GM21529 (cell line): ENCODE measurements at regions not wholly inside any gene's neighbourhood (a gene's known extent, or its start where the extent isn't known, plus 50 kb on each side); places are given as distances from the start of the nearest gene placed in this dataset.

Experiments used
- ATAC-seq: cut with Tn5 transposase; IDR thresholded peaks from one replicate; pipeline ENCODE4 v1.9.1; 2021; ENCODE audit not compliant: unreplicated experiment

- ATAC-seq: no peak
Observed at GRCh38 chr13:73765651-73766384, 368.4 kb downstream of the KLF12 start.

- ATAC-seq: no peak
Observed at GRCh38 chr13:73759434-73759833, 374.8 kb downstream of the KLF12 start.

- ATAC-seq: no peak
Observed at GRCh38 chr13:73757481-73758233, 376.5 kb downstream of the KLF12 start.

- ATAC-seq: peak; percentile 83
Observed at GRCh38 chr13:73754727-73755292, 379.4 kb downstream of the KLF12 start.

GRCh38 chr13:73754241-73754640, 380.0 kb downstream of the KLF12 start:
- no peak for ATAC-seq

- no peak for ATAC-seq
Observed at GRCh38 chr13:73751290-73751689, 382.9 kb downstream of the KLF12 start.

GRCh38 chr13:73748404-73748803, 385.8 kb downstream of the KLF12 start:
- no peak for ATAC-seq

GRCh38 chr13:73745190-73745589, 389.0 kb downstream of the KLF12 start:
- no peak for ATAC-seq

GRCh38 chr13:73742982-73743381, 391.2 kb downstream of the KLF12 start:
- ATAC-seq: no peak

GRCh38 chr13:73741742-73742141, 392.5 kb downstream of the KLF12 start:
- ATAC-seq: no peak

GRCh38 chr13:73741111-73741510, 393.1 kb downstream of the KLF12 start:
- ATAC-seq: no peak

- ATAC-seq: no peak
Observed at GRCh38 chr13:73740666-73741065, 393.5 kb downstream of the KLF12 start.

GRCh38 chr13:73739394-73739793, 394.8 kb downstream of the KLF12 start:
- no peak for ATAC-seq

- ATAC-seq: no peak
Observed at GRCh38 chr13:73738626-73739025, 395.6 kb downstream of the KLF12 start.

- no peak for ATAC-seq
Observed at GRCh38 chr13:73737214-73737613, 397.0 kb downstream of the KLF12 start.

GRCh38 chr13:73733706-73734105, 400.5 kb downstream of the KLF12 start:
- ATAC-seq: no peak

- no peak for ATAC-seq
Observed at GRCh38 chr13:73732350-73732749, 401.9 kb downstream of the KLF12 start.

GRCh38 chr13:73731564-73731963, 402.6 kb downstream of the KLF12 start:
- no peak for ATAC-seq

- no peak for ATAC-seq
Observed at GRCh38 chr13:73730014-73730413, 404.2 kb downstream of the KLF12 start.

- ATAC-seq: no peak
Observed at GRCh38 chr13:73729046-73729445, 405.2 kb downstream of the KLF12 start.

- peak; percentile 92 for ATAC-seq
Observed at GRCh38 chr13:73722120-73722519, 412.1 kb downstream of the KLF12 start.

- ATAC-seq: no peak
Observed at GRCh38 chr13:73721571-73721970, 412.6 kb downstream of the KLF12 start.
